ENCODE measurements at regions not wholly inside any gene's neighbourhood (a gene's known extent, or its start where the extent isn't known, plus 50 kb on each side); places are given as distances from the start of the nearest gene placed in this dataset.
A peak's percentile ranks its signal among the peaks of the same experiment; 100 is the strongest.

- DNase-seq: no peak
- TF ChIP-seq POLR2A (IDR thresholded peaks at IDR 0.05) (no peak), CTCF (IDR thresholded peaks at IDR 0.05) (no peak)
- H3K4me3 ChIP-seq: no peak overlapping the region
- H3K27ac ChIP-seq: peak overlapping the region; percentile 18 to 46
- intact Hi-C loops (cut with DNase I; ENCODE audit: low total_unique reads): no loop called here
- H3K27me3 ChIP-seq: no peaks in the 10 kb centered on the region
- no peaks in the 10 kb centered on the region for H3K9me3 ChIP-seq
- H3K4me1 ChIP-seq: peaks cover 0 to 11% of the 10 kb centered on the region in 2 donors
- H3K36me3 ChIP-seq: no peaks in the 10 kb centered on the region
Observed at GRCh38 chr7:116445447-116446211, 53.9 kb upstream of the CAV2 start.

GRCh38 chr7:116446212-116446855 is 53.2 kb upstream of the CAV2 start:
- Histone ChIP-seq H3K36me3 (no peaks in the 10 kb centered on the region), H3K4me3 (no peak overlapping the region), H3K27ac (peak overlapping the region; percentile 18 to 46), H3K9me3 (no peaks in the 10 kb centered on the region), H3K4me1 (peaks cover 0 to 6% of the 10 kb centered on the region in 2 donors), H3K27me3 (no peaks in the 10 kb centered on the region)
- no peak for TF ChIP-seq POLR2A (IDR thresholded peaks at IDR 0.05)
- TF ChIP-seq CTCF (IDR thresholded peaks at IDR 0.05): no peak
- intact Hi-C loops (cut with DNase I; ENCODE audit: low total_unique reads): no loop called here
- peak in 1 of 2 donors; percentile 36 for DNase-seq

GRCh38 chr7:116447436-116447835 is 52.1 kb upstream of the CAV2 start:
- no peaks in the 10 kb centered on the region for H3K9me3 ChIP-seq
- DNase-seq: no peak
- no peak for TF ChIP-seq CTCF (IDR thresholded peaks at IDR 0.05)
- peaks cover 0 to 4% of the 10 kb centered on the region in 2 donors for H3K4me1 ChIP-seq
- H3K27me3 ChIP-seq: no peaks in the 10 kb centered on the region
- no peak overlapping the region for H3K27ac ChIP-seq
- H3K36me3 ChIP-seq: no peaks in the 10 kb centered on the region
- H3K4me3 ChIP-seq: no peak overlapping the region
- intact Hi-C loops (cut with DNase I; ENCODE audit: low total_unique reads): no loop called here

- H3K27me3 ChIP-seq: no peaks in the 10 kb centered on the region
- H3K4me3 ChIP-seq: no peak overlapping the region
- no peaks in the 10 kb centered on the region for H3K36me3 ChIP-seq
- TF ChIP-seq POLR2A (IDR thresholded peaks at IDR 0.05) (no peak), CTCF (IDR thresholded peaks at IDR 0.05) (no peak)
- H3K27ac ChIP-seq: no peak overlapping the region
- intact Hi-C loops (cut with DNase I; ENCODE audit: low total_unique reads): no loop called here
- H3K4me1 ChIP-seq: peaks cover 0 to 4% of the 10 kb centered on the region in 2 donors
- DNase-seq: no peak
- no peaks in the 10 kb centered on the region for H3K9me3 ChIP-seq
Observed at GRCh38 chr7:116447966-116448839, 51.3 kb upstream of the CAV2 start.

Measured in uterus (tissue), 3 donors.